Erythroblast (primary cell): ENCODE measurements at regions not wholly inside any gene's neighbourhood (a gene's known extent, or its start where the extent isn't known, plus 50 kb on each side); places are given as distances from the start of the nearest gene placed in this dataset.

Source experiments
- GATA1 ChIP-seq: IDR thresholded peaks from 2 replicates; pipeline ENCODE4 v1.6.1; 2011; ENCODE audit warnings: low read depth, mild to moderate bottlenecking, control low read depth, low read length, moderate library complexity
- POLR2A ChIP-seq: IDR thresholded peaks from 2 replicates; pipeline ENCODE4 v1.6.1; 2011; ENCODE audit warnings: mild to moderate bottlenecking, low read length

GRCh38 chr2:223243233-223243632, 191.2 kb downstream of the KCNE4 start:
- TF ChIP-seq POLR2A (no peak), GATA1 (no peak)
